Parathyroid adenoma (tissue), 2 donors: ENCODE measurements at regions not wholly inside any gene's neighbourhood (a gene's known extent, or its start where the extent isn't known, plus 50 kb on each side); places are given as distances from the start of the nearest gene placed in this dataset.

ENCODE experiments used
- H2AFZ ChIP-seq: fragments of 300-600 bp; sonication (generic); one replicate; pipeline ENCODE4 v1.7.0; 2017; ENCODE audit warnings: antibody characterized with exemption, mild to moderate bottlenecking
- H3K27ac ChIP-seq: fragments of 300-600 bp; sonication (generic); one replicate; pipeline ENCODE4 v1.7.0; 2017
- H3K27me3 ChIP-seq: fragments of 300-600 bp; sonication (generic); one replicate; pipeline ENCODE4 v1.7.0; 2017; ENCODE audit warnings: low read length; ENCODE audit not compliant: control insufficient read depth, insufficient read depth
- H3K36me3 ChIP-seq: fragments of 300-600 bp; sonication (generic); one replicate; pipeline ENCODE4 v1.7.0; 2017; ENCODE audit warnings: low read length; ENCODE audit not compliant: control insufficient read depth, insufficient read depth
- H3K4me1 ChIP-seq: fragments of 300-600 bp; sonication (generic); one replicate; pipeline ENCODE4 v1.7.0; 2017; ENCODE audit warnings: control low read depth
- H3K4me2 ChIP-seq: fragments of 300-600 bp; sonication (generic); one replicate; pipeline ENCODE4 v1.7.0; 2017; ENCODE audit warnings: low read length
- H3K4me3 ChIP-seq: fragments of 300-600 bp; sonication (generic); one replicate; pipeline ENCODE4 v1.7.0; 2017; ENCODE audit warnings: low read depth, low read length
- H3K79me2 ChIP-seq: fragments of 300-600 bp; sonication (generic); one replicate; pipeline ENCODE4 v1.7.0; 2017; ENCODE audit warnings: control low read depth
- H3K9ac ChIP-seq: fragments of 300-600 bp; sonication (generic); one replicate; pipeline ENCODE4 v1.7.0; 2017; ENCODE audit warnings: mild to moderate bottlenecking
- H3K9me3 ChIP-seq: fragments of 300-600 bp; sonication (generic); one replicate; pipeline ENCODE4 v1.7.0; 2017; ENCODE audit warnings: low read length; ENCODE audit not compliant: control insufficient read depth
- TF ChIP-seq, protein P1 (sequence below): fragments of 300-600 bp; sonication (generic); IDR thresholded peaks from one replicate; pipeline ENCODE4 v1.7.0; 2017; ENCODE audit warnings: antibody characterized with exemption, mild to moderate bottlenecking
- donor health status: primary hyperparathyroidism.

- H3K9me3 ChIP-seq: no peaks in the 10 kb centered on the region
- H2AFZ ChIP-seq: no peak overlapping the region
- H3K27me3 ChIP-seq: no peaks in the 10 kb centered on the region
- no peaks in the 10 kb centered on the region for H3K36me3 ChIP-seq
- no peaks in the 10 kb centered on the region for H3K4me1 ChIP-seq
- H3K4me2 ChIP-seq: no peak overlapping the region
- TF ChIP-seq, protein P1, sequence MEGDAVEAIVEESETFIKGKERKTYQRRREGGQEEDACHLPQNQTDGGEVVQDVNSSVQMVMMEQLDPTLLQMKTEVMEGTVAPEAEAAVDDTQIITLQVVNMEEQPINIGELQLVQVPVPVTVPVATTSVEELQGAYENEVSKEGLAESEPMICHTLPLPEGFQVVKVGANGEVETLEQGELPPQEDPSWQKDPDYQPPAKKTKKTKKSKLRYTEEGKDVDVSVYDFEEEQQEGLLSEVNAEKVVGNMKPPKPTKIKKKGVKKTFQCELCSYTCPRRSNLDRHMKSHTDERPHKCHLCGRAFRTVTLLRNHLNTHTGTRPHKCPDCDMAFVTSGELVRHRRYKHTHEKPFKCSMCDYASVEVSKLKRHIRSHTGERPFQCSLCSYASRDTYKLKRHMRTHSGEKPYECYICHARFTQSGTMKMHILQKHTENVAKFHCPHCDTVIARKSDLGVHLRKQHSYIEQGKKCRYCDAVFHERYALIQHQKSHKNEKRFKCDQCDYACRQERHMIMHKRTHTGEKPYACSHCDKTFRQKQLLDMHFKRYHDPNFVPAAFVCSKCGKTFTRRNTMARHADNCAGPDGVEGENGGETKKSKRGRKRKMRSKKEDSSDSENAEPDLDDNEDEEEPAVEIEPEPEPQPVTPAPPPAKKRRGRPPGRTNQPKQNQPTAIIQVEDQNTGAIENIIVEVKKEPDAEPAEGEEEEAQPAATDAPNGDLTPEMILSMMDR: no peak
- no peaks in the 10 kb centered on the region for H3K79me2 ChIP-seq
- H3K27ac ChIP-seq: no peak overlapping the region
- no peak overlapping the region for H3K9ac ChIP-seq
- H3K4me3 ChIP-seq: no peak overlapping the region
Measured at GRCh38 chr6:81049425-81050042, 702.9 kb downstream of the TENT5A start.

GRCh38 chr6:81031416-81031815, 721.1 kb downstream of the TENT5A start:
- H2AFZ ChIP-seq: no peak overlapping the region

GRCh38 chr6:81026041-81026553, 726.4 kb downstream of the TENT5A start:
- H3K9me3 ChIP-seq: no peaks in the 10 kb centered on the region
- H3K27me3 ChIP-seq: no peaks in the 10 kb centered on the region
- H3K36me3 ChIP-seq: no peaks in the 10 kb centered on the region
- TF ChIP-seq, protein P1: no peak
- H3K4me2 ChIP-seq: no peak overlapping the region
- no peak overlapping the region for H3K9ac ChIP-seq
- H3K79me2 ChIP-seq: no peaks in the 10 kb centered on the region
- no peak overlapping the region for H2AFZ ChIP-seq
- H3K4me1 ChIP-seq: no peaks in the 10 kb centered on the region
- no peak overlapping the region for H3K4me3 ChIP-seq
- no peak overlapping the region for H3K27ac ChIP-seq

More at GRCh38 chr6:81031416-81031815, 721.1 kb downstream of the TENT5A start:
- H3K4me3 ChIP-seq: no peak overlapping the region
- H3K27ac ChIP-seq: no peak overlapping the region
- no peaks in the 10 kb centered on the region for H3K4me1 ChIP-seq
- H3K79me2 ChIP-seq: no peaks in the 10 kb centered on the region
- H3K4me2 ChIP-seq: no peak overlapping the region
- no peaks in the 10 kb centered on the region for H3K9me3 ChIP-seq
- no peaks in the 10 kb centered on the region for H3K27me3 ChIP-seq
- no peaks in the 10 kb centered on the region for H3K36me3 ChIP-seq
- TF ChIP-seq, protein P1: no peak
- H3K9ac ChIP-seq: no peak overlapping the region

- TF ChIP-seq, protein P1: no peak
Measured at GRCh38 chr6:81023709-81024108, 728.8 kb downstream of the TENT5A start.

More at GRCh38 chr6:81023709-81024108, 728.8 kb downstream of the TENT5A start:
- Histone ChIP-seq H3K79me2 (no peaks in the 10 kb centered on the region), H3K27ac (no peak overlapping the region), H3K9ac (no peak overlapping the region), H3K4me2 (no peak overlapping the region), H3K4me1 (no peaks in the 10 kb centered on the region), H3K27me3 (no peaks in the 10 kb centered on the region), H3K9me3 (no peaks in the 10 kb centered on the region), H3K4me3 (no peak overlapping the region), H2AFZ (no peak overlapping the region), H3K36me3 (no peaks in the 10 kb centered on the region)
